ENCODE measurements at regions not wholly inside any gene's neighbourhood (a gene's known extent, or its start where the extent isn't known, plus 50 kb on each side); places are given as distances from the start of the nearest gene placed in this dataset.

DNA sequence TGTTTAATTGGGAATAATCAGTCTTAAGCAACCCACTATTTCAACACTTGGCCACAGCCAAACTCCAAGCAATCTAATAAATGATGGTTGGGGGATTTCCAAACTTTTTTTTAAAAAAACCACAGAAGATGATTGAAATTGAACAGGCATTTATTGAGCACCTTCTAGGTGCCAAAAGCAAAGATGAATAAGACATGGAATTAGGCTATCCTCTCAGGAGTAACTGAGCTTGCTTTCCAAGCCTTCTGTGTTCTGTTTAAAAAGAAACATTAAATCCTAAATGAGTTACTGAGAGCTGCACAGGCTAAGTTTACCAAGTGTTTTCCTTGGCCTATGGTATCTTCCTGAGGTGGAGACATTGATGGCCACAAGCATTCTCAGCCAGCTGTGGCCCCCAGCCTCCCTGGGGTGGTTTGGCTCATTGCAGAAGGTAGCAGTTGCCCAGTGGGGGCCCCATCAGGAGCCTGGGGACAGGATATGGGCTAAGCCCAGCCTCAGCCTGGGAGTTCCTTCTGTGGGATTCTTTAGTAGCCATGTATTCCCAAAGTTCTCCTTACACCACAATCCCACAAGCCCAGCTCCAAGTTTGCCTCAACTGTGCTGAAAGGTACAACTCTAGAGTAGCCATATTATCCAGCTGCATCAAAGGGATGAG lies 174.3 kb downstream of the C1D start:
- intact Hi-C loops (cut with micrococcal nuclease; ENCODE audit: unreplicated experiment) (no loop called here), in situ Hi-C loops (cut with MboI) (no loop called here)
- H3K4me3 ChIP-seq = no peak overlapping the region
- H2AFZ ChIP-seq (ENCODE audit: control insufficient read depth, low read depth, low read length) = no peak overlapping the region
- RAD21 ChIA-PET (ENCODE audit: unreplicated experiment) = no interaction called here
- H3K4me1 ChIP-seq (ENCODE audit: control insufficient read depth, insufficient read depth, low read length) = no peaks in the 10 kb centered on the region
- H3K9ac ChIP-seq (ENCODE audit: control insufficient read depth, insufficient read depth, low read length) = no peak overlapping the region
- no peak for FAIRE-seq
- no peaks in the 10 kb centered on the region for H4K20me1 ChIP-seq (ENCODE audit: control insufficient read depth, insufficient read depth)
- CTCF ChIA-PET = no interaction called here
- POLR2A ChIA-PET = no interaction called here
- no peak for ATAC-seq
- no peaks in the 10 kb centered on the region for H3K36me3 ChIP-seq (ENCODE audit: control insufficient read depth in 2 of 2, insufficient read depth in 2 of 2, low read length in 1 of 2)
- SMC1A ChIA-PET (ENCODE audit: uncharacterized antibody, unreplicated experiment) = no interaction called here
- no peak overlapping the region for H3K27ac ChIP-seq (ENCODE audit: control insufficient read depth, insufficient read depth)
- TF ChIP-seq KDM1A (IDR thresholded peaks at IDR 0.05; ENCODE audit: borderline replicate concordance) (no peak), SMARCA5 (IDR thresholded peaks at IDR 0.05) (no peak), ZNF384 (IDR thresholded peaks at IDR 0.05; ENCODE audit: borderline replicate concordance, low read depth, low read length) (no peak), ZNF24 (IDR thresholded peaks at IDR 0.05) (no peak), NBN (IDR thresholded peaks at IDR 0.05) (no peak), CREM (IDR thresholded peaks at IDR 0.05; ENCODE audit: low read depth) (no peak)
- TF ChIP-seq, protein P1, sequence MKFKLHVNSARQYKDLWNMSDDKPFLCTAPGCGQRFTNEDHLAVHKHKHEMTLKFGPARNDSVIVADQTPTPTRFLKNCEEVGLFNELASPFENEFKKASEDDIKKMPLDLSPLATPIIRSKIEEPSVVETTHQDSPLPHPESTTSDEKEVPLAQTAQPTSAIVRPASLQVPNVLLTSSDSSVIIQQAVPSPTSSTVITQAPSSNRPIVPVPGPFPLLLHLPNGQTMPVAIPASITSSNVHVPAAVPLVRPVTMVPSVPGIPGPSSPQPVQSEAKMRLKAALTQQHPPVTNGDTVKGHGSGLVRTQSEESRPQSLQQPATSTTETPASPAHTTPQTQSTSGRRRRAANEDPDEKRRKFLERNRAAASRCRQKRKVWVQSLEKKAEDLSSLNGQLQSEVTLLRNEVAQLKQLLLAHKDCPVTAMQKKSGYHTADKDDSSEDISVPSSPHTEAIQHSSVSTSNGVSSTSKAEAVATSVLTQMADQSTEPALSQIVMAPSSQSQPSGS (IDR thresholded peaks at IDR 0.05; ENCODE audit: low read length) = no peak
- TF ChIP-seq, protein P2, sequence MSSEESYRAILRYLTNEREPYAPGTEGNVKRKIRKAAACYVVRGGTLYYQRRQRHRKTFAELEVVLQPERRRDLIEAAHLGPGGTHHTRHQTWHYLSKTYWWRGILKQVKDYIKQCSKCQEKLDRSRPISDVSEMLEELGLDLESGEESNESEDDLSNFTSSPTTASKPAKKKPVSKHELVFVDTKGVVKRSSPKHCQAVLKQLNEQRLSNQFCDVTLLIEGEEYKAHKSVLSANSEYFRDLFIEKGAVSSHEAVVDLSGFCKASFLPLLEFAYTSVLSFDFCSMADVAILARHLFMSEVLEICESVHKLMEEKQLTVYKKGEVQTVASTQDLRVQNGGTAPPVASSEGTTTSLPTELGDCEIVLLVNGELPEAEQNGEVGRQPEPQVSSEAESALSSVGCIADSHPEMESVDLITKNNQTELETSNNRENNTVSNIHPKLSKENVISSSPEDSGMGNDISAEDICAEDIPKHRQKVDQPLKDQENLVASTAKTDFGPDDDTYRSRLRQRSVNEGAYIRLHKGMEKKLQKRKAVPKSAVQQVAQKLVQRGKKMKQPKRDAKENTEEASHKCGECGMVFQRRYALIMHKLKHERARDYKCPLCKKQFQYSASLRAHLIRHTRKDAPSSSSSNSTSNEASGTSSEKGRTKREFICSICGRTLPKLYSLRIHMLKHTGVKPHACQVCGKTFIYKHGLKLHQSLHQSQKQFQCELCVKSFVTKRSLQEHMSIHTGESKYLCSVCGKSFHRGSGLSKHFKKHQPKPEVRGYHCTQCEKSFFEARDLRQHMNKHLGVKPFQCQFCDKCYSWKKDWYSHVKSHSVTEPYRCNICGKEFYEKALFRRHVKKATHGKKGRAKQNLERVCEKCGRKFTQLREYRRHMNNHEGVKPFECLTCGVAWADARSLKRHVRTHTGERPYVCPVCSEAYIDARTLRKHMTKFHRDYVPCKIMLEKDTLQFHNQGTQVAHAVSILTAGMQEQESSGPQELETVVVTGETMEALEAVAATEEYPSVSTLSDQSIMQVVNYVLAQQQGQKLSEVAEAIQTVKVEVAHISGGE (CRISPR knock-in tag; IDR thresholded peaks at IDR 0.05) = no peak
- TF ChIP-seq, protein P3, sequence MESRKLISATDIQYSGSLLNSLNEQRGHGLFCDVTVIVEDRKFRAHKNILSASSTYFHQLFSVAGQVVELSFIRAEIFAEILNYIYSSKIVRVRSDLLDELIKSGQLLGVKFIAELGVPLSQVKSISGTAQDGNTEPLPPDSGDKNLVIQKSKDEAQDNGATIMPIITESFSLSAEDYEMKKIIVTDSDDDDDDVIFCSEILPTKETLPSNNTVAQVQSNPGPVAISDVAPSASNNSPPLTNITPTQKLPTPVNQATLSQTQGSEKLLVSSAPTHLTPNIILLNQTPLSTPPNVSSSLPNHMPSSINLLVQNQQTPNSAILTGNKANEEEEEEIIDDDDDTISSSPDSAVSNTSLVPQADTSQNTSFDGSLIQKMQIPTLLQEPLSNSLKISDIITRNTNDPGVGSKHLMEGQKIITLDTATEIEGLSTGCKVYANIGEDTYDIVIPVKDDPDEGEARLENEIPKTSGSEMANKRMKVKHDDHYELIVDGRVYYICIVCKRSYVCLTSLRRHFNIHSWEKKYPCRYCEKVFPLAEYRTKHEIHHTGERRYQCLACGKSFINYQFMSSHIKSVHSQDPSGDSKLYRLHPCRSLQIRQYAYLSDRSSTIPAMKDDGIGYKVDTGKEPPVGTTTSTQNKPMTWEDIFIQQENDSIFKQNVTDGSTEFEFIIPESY (IDR thresholded peaks at IDR 0.05) = no peak
- TF ChIP-seq, protein P4, sequence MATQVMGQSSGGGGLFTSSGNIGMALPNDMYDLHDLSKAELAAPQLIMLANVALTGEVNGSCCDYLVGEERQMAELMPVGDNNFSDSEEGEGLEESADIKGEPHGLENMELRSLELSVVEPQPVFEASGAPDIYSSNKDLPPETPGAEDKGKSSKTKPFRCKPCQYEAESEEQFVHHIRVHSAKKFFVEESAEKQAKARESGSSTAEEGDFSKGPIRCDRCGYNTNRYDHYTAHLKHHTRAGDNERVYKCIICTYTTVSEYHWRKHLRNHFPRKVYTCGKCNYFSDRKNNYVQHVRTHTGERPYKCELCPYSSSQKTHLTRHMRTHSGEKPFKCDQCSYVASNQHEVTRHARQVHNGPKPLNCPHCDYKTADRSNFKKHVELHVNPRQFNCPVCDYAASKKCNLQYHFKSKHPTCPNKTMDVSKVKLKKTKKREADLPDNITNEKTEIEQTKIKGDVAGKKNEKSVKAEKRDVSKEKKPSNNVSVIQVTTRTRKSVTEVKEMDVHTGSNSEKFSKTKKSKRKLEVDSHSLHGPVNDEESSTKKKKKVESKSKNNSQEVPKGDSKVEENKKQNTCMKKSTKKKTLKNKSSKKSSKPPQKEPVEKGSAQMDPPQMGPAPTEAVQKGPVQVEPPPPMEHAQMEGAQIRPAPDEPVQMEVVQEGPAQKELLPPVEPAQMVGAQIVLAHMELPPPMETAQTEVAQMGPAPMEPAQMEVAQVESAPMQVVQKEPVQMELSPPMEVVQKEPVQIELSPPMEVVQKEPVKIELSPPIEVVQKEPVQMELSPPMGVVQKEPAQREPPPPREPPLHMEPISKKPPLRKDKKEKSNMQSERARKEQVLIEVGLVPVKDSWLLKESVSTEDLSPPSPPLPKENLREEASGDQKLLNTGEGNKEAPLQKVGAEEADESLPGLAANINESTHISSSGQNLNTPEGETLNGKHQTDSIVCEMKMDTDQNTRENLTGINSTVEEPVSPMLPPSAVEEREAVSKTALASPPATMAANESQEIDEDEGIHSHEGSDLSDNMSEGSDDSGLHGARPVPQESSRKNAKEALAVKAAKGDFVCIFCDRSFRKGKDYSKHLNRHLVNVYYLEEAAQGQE (IDR thresholded peaks at IDR 0.05; ENCODE audit: low read depth, low read length) = no peak
- no peak overlapping the region for H3K4me2 ChIP-seq (ENCODE audit: control insufficient read depth, insufficient read depth)
- H3K9me3 ChIP-seq (replicated peaks; ENCODE audit: control insufficient read depth, insufficient read depth, low read length) = no peaks in the 10 kb centered on the region
- no peaks in the 10 kb centered on the region; a peak in 1 of 4 replicates for H3K27me3 ChIP-seq (replicated peaks in 1 of 2; ENCODE audit: control insufficient read depth in 2 of 2, insufficient read depth in 2 of 2, low read length in 1 of 2)
- no peaks in the 10 kb centered on the region for H3K79me2 ChIP-seq (ENCODE audit: control insufficient read depth, insufficient read depth, low read length)
- DNase-seq (ENCODE audit: low read depth, low spot score) = no peak
- BruUV-seq (replicated peaks) = no TSS peak

All from GM12878 (cell line).